Spleen (tissue), 7 donors: ENCODE measurements at regions not wholly inside any gene's neighbourhood (a gene's known extent, or its start where the extent isn't known, plus 50 kb on each side); places are given as distances from the start of the nearest gene placed in this dataset.

Experiments
- POLR2A ChIP-seq, 3 donors: fragments of 450-650 bp; IDR thresholded peaks; one replicate each; pipeline ENCODE4 v1.5.1; 2017; ENCODE audit warnings: antibody characterized with exemption in 3 of 3, mild to moderate bottlenecking in 1 of 3
- TF ChIP-seq, protein P1 (sequence below), 11 experiments: fragments of 200-600 bp in 7 of 11; fragments of 450-650 bp in 4 of 11; sonication (generic) in 4 of 11; IDR thresholded peaks in 8 of 11; conservative IDR thresholded peaks in 3 of 11; 1 replicate in 7 of 11; 2 replicates in 4 of 11; pipeline versions ENCODE4 v1.4.0 to v1.8.0; 2016 to 2021; ENCODE audit warnings: antibody characterized with exemption in 11 of 11, inconsistent platforms in 4 of 11, mild to moderate bottlenecking in 1 of 11
- donor health status: DM: no; HTN: no; CAD: no; lungs with moderate emphysema.
- donor health status: DM: no; HTN: no; CAD: no.
- donor health status: DM: no; HTN: no; CAD: no.

DNA sequence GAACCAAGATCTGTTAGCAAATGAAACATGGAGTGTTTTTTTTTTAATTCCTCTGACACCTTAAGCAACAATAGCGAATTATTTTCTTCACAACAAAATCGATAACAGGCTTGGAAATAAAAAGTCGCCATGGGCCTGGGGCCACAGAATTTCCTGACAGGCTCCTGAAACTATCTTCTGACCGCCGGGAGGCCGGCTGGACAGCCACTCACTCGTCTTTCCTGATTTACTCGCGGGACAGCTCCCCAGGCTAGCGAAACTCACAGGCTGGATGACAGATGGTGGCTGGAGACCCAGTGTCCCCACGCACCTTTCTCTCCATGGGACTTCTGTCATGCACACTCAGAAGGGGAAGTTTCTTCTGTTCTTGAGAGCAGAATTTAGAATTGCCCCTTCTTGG, 143.3 kb upstream of the IRX2 start:
- TF ChIP-seq, protein P1, sequence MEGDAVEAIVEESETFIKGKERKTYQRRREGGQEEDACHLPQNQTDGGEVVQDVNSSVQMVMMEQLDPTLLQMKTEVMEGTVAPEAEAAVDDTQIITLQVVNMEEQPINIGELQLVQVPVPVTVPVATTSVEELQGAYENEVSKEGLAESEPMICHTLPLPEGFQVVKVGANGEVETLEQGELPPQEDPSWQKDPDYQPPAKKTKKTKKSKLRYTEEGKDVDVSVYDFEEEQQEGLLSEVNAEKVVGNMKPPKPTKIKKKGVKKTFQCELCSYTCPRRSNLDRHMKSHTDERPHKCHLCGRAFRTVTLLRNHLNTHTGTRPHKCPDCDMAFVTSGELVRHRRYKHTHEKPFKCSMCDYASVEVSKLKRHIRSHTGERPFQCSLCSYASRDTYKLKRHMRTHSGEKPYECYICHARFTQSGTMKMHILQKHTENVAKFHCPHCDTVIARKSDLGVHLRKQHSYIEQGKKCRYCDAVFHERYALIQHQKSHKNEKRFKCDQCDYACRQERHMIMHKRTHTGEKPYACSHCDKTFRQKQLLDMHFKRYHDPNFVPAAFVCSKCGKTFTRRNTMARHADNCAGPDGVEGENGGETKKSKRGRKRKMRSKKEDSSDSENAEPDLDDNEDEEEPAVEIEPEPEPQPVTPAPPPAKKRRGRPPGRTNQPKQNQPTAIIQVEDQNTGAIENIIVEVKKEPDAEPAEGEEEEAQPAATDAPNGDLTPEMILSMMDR (IDR thresholded peaks at IDR 0.05 in 8 of 11, conservative IDR thresholded peaks at IDR 0.05 in 3 of 11), result no peak
- no peak for TF ChIP-seq POLR2A (IDR thresholded peaks at IDR 0.05)
